ENCODE measurements at regions not wholly inside any gene's neighbourhood (a gene's known extent, or its start where the extent isn't known, plus 50 kb on each side); places are given as distances from the start of the nearest gene placed in this dataset.

DNA sequence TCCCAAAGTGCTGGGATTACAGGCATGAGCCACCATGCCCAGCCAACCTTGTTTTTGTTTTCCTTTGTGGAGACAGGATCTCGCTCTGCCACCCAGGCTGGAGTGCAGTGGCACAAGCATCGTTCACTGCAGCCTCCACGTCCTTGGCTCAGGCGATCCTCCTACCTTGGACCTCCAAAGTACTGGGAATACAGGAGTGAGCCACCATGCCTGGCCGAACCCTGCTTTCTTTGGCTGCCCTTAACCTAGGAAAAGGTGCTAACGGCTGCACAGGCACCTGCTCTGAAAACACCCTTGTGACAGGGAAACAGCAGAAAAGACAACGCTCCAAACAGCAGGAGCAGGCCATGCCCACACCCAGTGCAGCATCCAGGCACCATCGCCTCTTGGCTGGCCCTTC lies 71.9 kb downstream of the OAT start:
- no peak for ATAC-seq (replicated peaks)
- no peak for DNase-seq
- Mint-ChIP-seq H3K4me3 (no peak overlapping the region), H3K36me3 (no peaks in the 10 kb centered on the region), H3K27me3 (no peaks in the 10 kb centered on the region), H3K9me3 (no peaks in the 10 kb centered on the region), H3K27ac (no peak overlapping the region), H3K4me1 (peaks cover 4 to 5% of the 10 kb centered on the region in 2 donors)

GRCh38 chr10:124345521-124345920 lies 73.2 kb downstream of the OAT start:
- Mint-ChIP-seq H3K36me3 (no peaks in the 10 kb centered on the region), H3K4me3 (no peak overlapping the region), H3K4me1 (peaks cover 15 to 17% of the 10 kb centered on the region in 2 donors), H3K27ac (no peak overlapping the region), H3K9me3 (no peaks in the 10 kb centered on the region), H3K27me3 (no peaks in the 10 kb centered on the region)
- ATAC-seq (replicated peaks) (no peak), DNase-seq (no peak)

- peaks cover 17 to 23% of the 10 kb centered on the region in 2 donors for H3K4me1 Mint-ChIP-seq
- DNase-seq (no peak), ATAC-seq (replicated peaks) (no peak)
- no peak overlapping the region for H3K27ac Mint-ChIP-seq
- no peaks in the 10 kb centered on the region for H3K27me3 Mint-ChIP-seq
- H3K9me3 Mint-ChIP-seq = no peaks in the 10 kb centered on the region
- H3K36me3 Mint-ChIP-seq = no peaks in the 10 kb centered on the region
- no peak overlapping the region for H3K4me3 Mint-ChIP-seq
These were observed 73.8 kb downstream of the OAT start for GRCh38 chr10:124344931-124345330.

DNA sequence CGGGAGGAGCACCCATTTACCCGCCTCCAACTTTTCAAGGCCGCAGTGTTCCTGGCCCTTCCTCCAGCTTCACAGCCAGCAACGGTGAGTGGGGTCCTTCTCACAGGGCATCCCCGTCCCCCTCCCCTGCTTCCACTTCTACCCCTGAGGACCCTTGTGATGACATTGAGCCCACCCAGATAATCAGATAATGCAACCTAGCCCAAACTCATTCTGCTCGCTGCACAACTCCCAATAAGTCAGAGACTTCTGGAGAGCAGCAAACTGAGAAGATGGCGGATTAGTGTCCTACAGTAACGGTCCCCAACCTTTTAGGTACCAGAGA lies 74.5 kb downstream of the OAT start:
- Mint-ChIP-seq H3K4me1 (peaks cover 17 to 23% of the 10 kb centered on the region in 2 donors), H3K9me3 (no peaks in the 10 kb centered on the region), H3K27me3 (no peaks in the 10 kb centered on the region), H3K27ac (no peak overlapping the region), H3K36me3 (no peaks in the 10 kb centered on the region), H3K4me3 (no peak overlapping the region)
- DNase-seq = no peak
- no peak for ATAC-seq (replicated peaks)

DNA sequence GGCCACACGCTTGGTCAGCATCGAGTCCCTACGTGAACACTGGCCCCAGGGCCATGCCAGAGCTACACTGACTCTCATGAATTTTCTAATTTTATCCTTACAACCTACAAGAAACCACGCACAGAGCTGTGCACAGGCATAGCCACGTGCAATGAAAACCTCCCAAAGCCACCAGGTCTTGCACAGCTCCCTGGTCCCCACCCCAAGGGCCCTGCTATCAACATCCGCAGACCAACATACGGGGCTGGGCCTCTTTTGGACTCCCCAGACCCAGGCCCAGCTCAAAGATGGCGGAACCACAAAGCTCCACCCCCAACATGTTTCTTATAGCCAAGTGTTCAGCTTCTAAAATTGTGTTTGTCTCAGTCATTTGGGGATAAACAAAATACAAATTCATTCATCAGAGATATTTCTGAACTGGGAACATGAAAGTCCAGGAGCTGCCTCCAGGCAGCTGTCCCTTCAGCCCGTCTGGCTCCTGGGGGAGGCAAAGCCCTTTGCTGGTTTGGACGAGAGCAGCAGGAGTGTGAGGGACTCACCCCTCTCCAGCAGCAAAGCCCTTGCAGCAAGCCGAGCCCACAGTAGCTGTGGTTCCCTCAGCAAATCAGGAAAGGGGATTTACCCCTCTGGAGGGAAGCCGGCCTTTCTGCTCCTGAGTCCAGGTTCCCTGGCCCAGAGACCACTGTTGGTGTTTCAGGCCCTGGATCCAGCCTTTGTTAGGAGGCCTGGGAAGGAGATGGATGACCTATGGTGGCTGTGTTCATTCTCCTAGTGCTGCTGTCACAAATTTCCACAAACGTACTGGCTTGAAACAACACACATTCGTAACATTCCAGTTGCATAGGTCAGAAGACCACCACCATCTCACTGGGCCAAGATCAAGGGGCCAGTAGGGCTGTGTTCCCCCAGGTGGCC lies 75.1 kb downstream of the OAT start:
- H3K4me1 Mint-ChIP-seq = peaks cover 17 to 23% of the 10 kb centered on the region in 2 donors
- no peak overlapping the region for H3K4me3 Mint-ChIP-seq
- DNase-seq (no peak), ATAC-seq (replicated peaks) (no peak)
- no peaks in the 10 kb centered on the region for H3K36me3 Mint-ChIP-seq
- H3K9me3 Mint-ChIP-seq = no peaks in the 10 kb centered on the region
- no peak overlapping the region for H3K27ac Mint-ChIP-seq
- H3K27me3 Mint-ChIP-seq = no peaks in the 10 kb centered on the region

DNA sequence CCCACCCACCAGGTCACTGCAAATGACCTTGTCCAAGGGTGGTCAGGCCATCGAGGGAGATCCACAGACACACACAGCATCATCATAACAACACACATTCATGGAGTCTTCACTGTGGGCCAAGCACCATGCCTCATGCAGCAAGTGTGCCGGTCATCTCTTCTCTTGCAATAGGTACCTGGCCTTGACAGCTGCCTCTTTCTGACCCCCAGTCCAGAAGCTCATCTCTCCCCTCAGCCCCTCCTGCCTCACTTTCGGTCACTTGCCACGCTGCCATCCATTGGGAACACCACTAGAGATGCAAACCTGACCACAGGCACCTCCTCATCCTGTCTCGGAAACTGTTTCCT lies 75.9 kb downstream of the OAT start:
- H3K27ac Mint-ChIP-seq = no peak overlapping the region
- H3K4me1 Mint-ChIP-seq = peaks cover 17 to 23% of the 10 kb centered on the region in 2 donors
- no peak for ATAC-seq (replicated peaks)
- no peaks in the 10 kb centered on the region for H3K36me3 Mint-ChIP-seq
- H3K4me3 Mint-ChIP-seq = no peak overlapping the region
- H3K27me3 Mint-ChIP-seq = no peaks in the 10 kb centered on the region
- H3K9me3 Mint-ChIP-seq = no peaks in the 10 kb centered on the region
- no peak for DNase-seq

DNA sequence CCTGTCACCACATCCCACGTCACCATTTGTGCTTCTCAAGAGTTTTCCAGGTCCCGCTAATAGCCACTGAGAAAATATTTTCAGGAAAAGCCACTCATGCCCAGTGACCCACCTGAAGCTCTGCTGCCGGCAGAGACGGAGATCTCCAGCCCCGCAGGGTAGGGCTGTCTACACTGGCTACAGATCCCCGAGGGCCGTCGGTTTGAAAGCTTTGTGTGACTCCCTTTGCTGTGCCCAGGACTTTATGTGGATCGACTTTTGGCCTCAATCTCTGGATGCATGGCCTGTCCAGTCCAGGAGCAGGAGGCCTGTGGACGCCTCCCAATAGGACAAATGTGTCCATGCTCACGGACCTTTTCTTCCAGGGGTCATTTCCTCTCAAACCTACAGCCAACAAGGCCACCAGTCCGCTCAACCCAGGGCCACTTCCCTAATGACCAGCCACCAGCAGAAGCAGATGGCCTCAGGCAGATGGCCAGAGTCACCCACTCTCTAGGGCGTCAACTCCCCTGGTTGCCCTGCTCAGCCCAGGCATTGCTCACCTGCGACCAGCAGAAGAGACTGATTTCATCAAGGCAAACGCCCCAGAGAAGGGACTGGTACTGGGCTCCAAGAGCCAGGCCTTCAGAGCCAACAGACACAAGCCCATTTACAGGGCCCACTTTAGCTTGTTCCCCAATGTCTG lies 76.4 kb downstream of the OAT start:
- Mint-ChIP-seq H3K4me1 (peaks cover 17 to 23% of the 10 kb centered on the region in 2 donors), H3K4me3 (no peak overlapping the region), H3K27ac (peak overlapping the region; percentile 2), H3K36me3 (no peaks in the 10 kb centered on the region), H3K27me3 (no peaks in the 10 kb centered on the region), H3K9me3 (no peaks in the 10 kb centered on the region)
- DNase-seq = no peak
- no peak for ATAC-seq (replicated peaks)

DNA sequence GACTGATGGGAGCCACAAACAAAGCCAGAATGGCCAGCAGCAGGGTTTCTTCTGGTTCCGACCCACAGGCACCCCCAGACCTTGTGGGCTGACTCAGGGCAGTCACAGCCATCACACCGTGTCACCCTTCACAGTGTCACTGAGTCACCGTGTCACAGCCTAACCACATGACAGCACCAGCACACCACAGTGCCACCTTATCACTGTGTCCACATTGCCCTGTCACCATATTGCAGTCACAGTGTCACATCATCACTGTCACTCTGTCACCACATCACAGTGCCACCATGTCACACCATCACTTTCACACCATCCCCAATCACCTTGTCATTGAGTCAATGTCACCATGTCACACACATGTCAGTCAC lies 77.0 kb downstream of the OAT start:
- Mint-ChIP-seq H3K27me3 (no peaks in the 10 kb centered on the region), H3K36me3 (no peaks in the 10 kb centered on the region), H3K4me3 (no peak overlapping the region), H3K27ac (peak overlapping the region; percentile 2), H3K4me1 (peaks cover 17 to 23% of the 10 kb centered on the region in 2 donors), H3K9me3 (no peaks in the 10 kb centered on the region)
- peak; percentile 61 to 77 for ATAC-seq (replicated peaks)
- DNase-seq = no peak

- no peak for DNase-seq
- H3K4me3 Mint-ChIP-seq = no peak overlapping the region
- no peaks in the 10 kb centered on the region for H3K36me3 Mint-ChIP-seq
- ATAC-seq (replicated peaks) = no peak
- H3K4me1 Mint-ChIP-seq = peaks cover 17 to 23% of the 10 kb centered on the region in 2 donors
- H3K9me3 Mint-ChIP-seq = no peaks in the 10 kb centered on the region
- H3K27me3 Mint-ChIP-seq = no peaks in the 10 kb centered on the region
- no peak overlapping the region for H3K27ac Mint-ChIP-seq
These were observed 78.5 kb downstream of the OAT start for GRCh38 chr10:124340033-124340760.

DNA sequence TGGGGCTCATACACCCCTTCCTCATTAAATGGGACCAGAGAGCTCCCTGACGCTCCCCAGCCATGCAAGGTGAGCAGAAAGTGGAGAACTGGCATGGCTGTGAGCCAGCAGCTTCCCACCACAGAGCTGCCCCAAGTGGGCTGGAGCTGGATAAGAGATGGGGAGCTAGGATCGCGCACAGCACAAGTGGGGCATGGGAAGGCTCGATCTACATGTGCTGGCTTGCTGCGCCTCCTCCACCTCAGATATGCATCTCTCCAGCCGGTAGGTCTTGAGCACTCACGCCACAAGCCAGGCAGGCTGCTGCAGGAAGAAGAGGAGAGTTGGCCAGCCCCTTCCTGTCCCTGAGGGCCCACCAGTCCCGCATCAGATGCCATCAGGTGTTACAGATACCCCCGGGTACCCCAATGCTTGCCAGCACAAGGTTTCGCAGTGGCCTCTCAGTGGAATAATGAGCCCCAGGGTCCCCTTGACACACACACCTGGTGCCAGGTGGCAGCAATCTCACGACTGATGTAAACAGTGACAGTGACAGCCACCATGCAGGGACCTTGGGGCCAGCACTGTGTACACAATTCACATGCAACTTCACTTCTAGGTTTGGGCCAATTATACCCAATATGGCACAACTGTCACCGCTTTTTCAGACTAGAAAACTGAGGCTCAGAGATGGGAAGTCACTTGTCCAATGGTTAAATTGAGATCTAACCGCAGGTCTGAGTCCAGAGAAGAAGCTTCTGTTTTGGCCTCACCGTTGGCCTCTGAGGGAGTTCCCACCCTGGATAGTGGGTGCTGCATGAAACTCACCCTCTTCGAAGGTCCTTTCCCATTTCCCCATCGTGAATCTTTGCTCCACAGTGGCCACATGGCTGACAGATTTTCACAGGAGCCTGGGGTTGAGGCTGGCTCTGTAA lies 79.3 kb downstream of the OAT start:
- Mint-ChIP-seq H3K4me3 (no peak overlapping the region), H3K36me3 (peaks cover 0 to 3% of the 10 kb centered on the region in 2 donors), H3K27ac (no peak overlapping the region), H3K4me1 (peaks cover 17 to 23% of the 10 kb centered on the region in 2 donors), H3K9me3 (peaks cover 1 to 3% of the 10 kb centered on the region in 2 donors), H3K27me3 (no peaks in the 10 kb centered on the region)
- DNase-seq = no peak
- ATAC-seq (replicated peaks) = no peak

- Mint-ChIP-seq H3K4me1 (peaks cover 17 to 23% of the 10 kb centered on the region in 2 donors), H3K27ac (no peak overlapping the region), H3K27me3 (no peaks in the 10 kb centered on the region), H3K36me3 (peaks cover 0 to 4% of the 10 kb centered on the region in 2 donors), H3K4me3 (no peak overlapping the region), H3K9me3 (peaks cover 2 to 4% of the 10 kb centered on the region in 2 donors)
- ATAC-seq (replicated peaks) (no peak), DNase-seq (no peak)
These were observed 80.3 kb downstream of the OAT start for GRCh38 chr10:124338276-124338925.

GRCh38 chr10:124336186-124336585 lies 82.5 kb downstream of the OAT start:
- Mint-ChIP-seq H3K4me3 (no peak overlapping the region), H3K27me3 (peaks cover 0 to 6% of the 10 kb centered on the region in 2 donors), H3K27ac (no peak overlapping the region), H3K9me3 (peaks cover 15 to 19% of the 10 kb centered on the region in 2 donors), H3K4me1 (peaks cover 6 to 13% of the 10 kb centered on the region in 2 donors), H3K36me3 (peaks cover 1 to 8% of the 10 kb centered on the region in 2 donors)
- ATAC-seq (replicated peaks) (no peak), DNase-seq (no peak)

DNA sequence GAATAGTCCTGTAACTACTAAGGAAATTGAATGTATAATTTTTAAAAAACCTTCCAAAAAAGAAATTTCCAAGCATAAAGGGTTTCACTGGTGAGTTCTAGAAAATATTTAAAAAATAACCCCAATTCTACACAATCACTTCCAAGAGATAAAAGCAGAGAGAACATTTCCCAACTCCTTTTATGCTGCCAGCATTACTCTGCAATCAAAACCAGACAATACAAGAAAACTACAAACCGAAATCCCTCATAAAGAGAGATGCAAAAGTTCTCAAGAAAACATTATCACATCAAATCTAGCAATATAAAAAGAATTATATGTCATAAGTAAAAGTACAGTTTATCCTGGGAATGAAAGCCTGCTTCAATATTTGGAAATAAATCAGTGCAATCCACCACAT lies 84.8 kb downstream of the OAT start:
- peaks cover 6% of the 10 kb centered on the region in 2 donors for H3K27me3 Mint-ChIP-seq
- DNase-seq (no peak), ATAC-seq (replicated peaks) (no peak)
- peaks cover 1 to 8% of the 10 kb centered on the region in 2 donors for H3K36me3 Mint-ChIP-seq
- peaks cover 15 to 19% of the 10 kb centered on the region in 2 donors for H3K9me3 Mint-ChIP-seq
- no peaks in the 10 kb centered on the region for H3K4me1 Mint-ChIP-seq
- H3K27ac Mint-ChIP-seq = no peak overlapping the region
- H3K4me3 Mint-ChIP-seq = no peak overlapping the region
